ENCODE measurements at regions not wholly inside any gene's neighbourhood (a gene's known extent, or its start where the extent isn't known, plus 50 kb on each side); places are given as distances from the start of the nearest gene placed in this dataset.

- no peaks in the 10 kb centered on the region for H3K27me3 ChIP-seq
- H3K4me2 ChIP-seq = no peak overlapping the region
- H3K9ac ChIP-seq = no peak overlapping the region
- TF ChIP-seq Cebpa-rat (IDR thresholded peaks at IDR 0.05) = no peak
- no peak overlapping the region for H3K4me3 ChIP-seq
- no peaks in the 10 kb centered on the region for H4K20me1 ChIP-seq
- H3K27ac ChIP-seq = no peak overlapping the region
- no peaks in the 10 kb centered on the region for H3K36me3 ChIP-seq
- H3K4me1 ChIP-seq = peaks cover 5% of the 10 kb centered on the region; the same call in 1 of the 2 replicates
- no peaks in the 10 kb centered on the region for H3K9me3 ChIP-seq
Observed at GRCh38 chr6:12419631-12420272, 129.6 kb downstream of the EDN1 start.

GRCh38 chr6:12420626-12421025, 130.5 kb downstream of the EDN1 start:
- Histone ChIP-seq H3K4me3 (no peak overlapping the region), H3K9ac (no peak overlapping the region), H3K36me3 (no peaks in the 10 kb centered on the region), H3K27me3 (no peaks in the 10 kb centered on the region), H4K20me1 (no peaks in the 10 kb centered on the region), H3K4me2 (no peak overlapping the region), H3K4me1 (peaks cover 5% of the 10 kb centered on the region; the same call in 1 of the 2 replicates), H3K27ac (no peak overlapping the region), H3K9me3 (no peaks in the 10 kb centered on the region)
- TF ChIP-seq Cebpa-rat (IDR thresholded peaks at IDR 0.05) = no peak

- Histone ChIP-seq H3K9me3 (no peaks in the 10 kb centered on the region), H3K27me3 (no peaks in the 10 kb centered on the region), H3K27ac (no peak overlapping the region)
Observed at GRCh38 chr6:12421596-12421995, 131.4 kb downstream of the EDN1 start.

GRCh38 chr6:12422848-12423247, 132.7 kb downstream of the EDN1 start:
- Histone ChIP-seq H3K27me3 (no peaks in the 10 kb centered on the region), H4K20me1 (no peaks in the 10 kb centered on the region), H3K4me2 (no peak overlapping the region), H3K4me3 (no peak overlapping the region), H3K36me3 (no peaks in the 10 kb centered on the region), H3K4me1 (peaks cover 5% of the 10 kb centered on the region; the same call in 1 of the 2 replicates), H3K9me3 (no peaks in the 10 kb centered on the region), H3K9ac (no peak overlapping the region), H3K27ac (no peak overlapping the region)
- no peak for TF ChIP-seq Cebpa-rat (IDR thresholded peaks at IDR 0.05)

More at GRCh38 chr6:12421596-12421995, 131.4 kb downstream of the EDN1 start:
- Histone ChIP-seq H3K36me3 (no peaks in the 10 kb centered on the region), H3K9ac (no peak overlapping the region), H3K4me2 (peak overlapping the region; percentile 19; the same call in 1 of the 2 replicates), H3K4me1 (peaks cover 5% of the 10 kb centered on the region; the same call in 1 of the 2 replicates), H3K4me3 (no peak overlapping the region), H4K20me1 (no peaks in the 10 kb centered on the region)
- TF ChIP-seq Cebpa-rat (IDR thresholded peaks at IDR 0.05) = no peak

- Histone ChIP-seq H3K4me1 (peaks cover 5% of the 10 kb centered on the region; the same call in 1 of the 2 replicates), H3K36me3 (no peaks in the 10 kb centered on the region), H3K9ac (no peak overlapping the region), H3K27me3 (no peaks in the 10 kb centered on the region), H3K9me3 (no peaks in the 10 kb centered on the region), H3K4me2 (no peak overlapping the region), H4K20me1 (no peaks in the 10 kb centered on the region), H3K4me3 (no peak overlapping the region), H3K27ac (no peak overlapping the region)
- no peak for TF ChIP-seq Cebpa-rat (IDR thresholded peaks at IDR 0.05)
Observed at GRCh38 chr6:12423832-12424231, 133.7 kb downstream of the EDN1 start.

GRCh38 chr6:12426121-12426520, 136.0 kb downstream of the EDN1 start:
- H4K20me1 ChIP-seq = no peaks in the 10 kb centered on the region
- H3K4me3 ChIP-seq = no peak overlapping the region
- H3K36me3 ChIP-seq = no peaks in the 10 kb centered on the region
- no peak overlapping the region for H3K27ac ChIP-seq
- H3K4me1 ChIP-seq = peaks cover 5% of the 10 kb centered on the region; the same call in 1 of the 2 replicates
- H3K4me2 ChIP-seq = no peak overlapping the region
- H3K27me3 ChIP-seq = no peaks in the 10 kb centered on the region
- no peaks in the 10 kb centered on the region for H3K9me3 ChIP-seq
- no peak overlapping the region for H3K9ac ChIP-seq
- no peak for TF ChIP-seq Cebpa-rat (IDR thresholded peaks at IDR 0.05)

GRCh38 chr6:12431023-12431422, 140.9 kb downstream of the EDN1 start:
- no peak overlapping the region for H3K4me3 ChIP-seq
- H3K9me3 ChIP-seq = no peaks in the 10 kb centered on the region
- no peak overlapping the region for H3K27ac ChIP-seq
- no peaks in the 10 kb centered on the region for H4K20me1 ChIP-seq
- no peak overlapping the region for H3K4me2 ChIP-seq
- no peaks in the 10 kb centered on the region for H3K27me3 ChIP-seq
- no peak for TF ChIP-seq Cebpa-rat (IDR thresholded peaks at IDR 0.05)
- H3K36me3 ChIP-seq = no peaks in the 10 kb centered on the region
- H3K9ac ChIP-seq = no peak overlapping the region
- H3K4me1 ChIP-seq = peaks cover 1% of the 10 kb centered on the region; the same call in 1 of the 2 replicates

GRCh38 chr6:12436224-12436623, 146.1 kb downstream of the EDN1 start:
- no peaks in the 10 kb centered on the region for H4K20me1 ChIP-seq
- no peaks in the 10 kb centered on the region for H3K27me3 ChIP-seq
- H3K9ac ChIP-seq = no peak overlapping the region
- peaks cover 11% of the 10 kb centered on the region for H3K4me1 ChIP-seq
- H3K27ac ChIP-seq = no peak overlapping the region
- no peak for TF ChIP-seq Cebpa-rat (IDR thresholded peaks at IDR 0.05)
- H3K36me3 ChIP-seq = no peaks in the 10 kb centered on the region
- no peak overlapping the region for H3K4me3 ChIP-seq
- H3K4me2 ChIP-seq = 0 out of 2 replicates have a peak overlapping the region, but pooled peaks have one; percentile 22
- no peaks in the 10 kb centered on the region for H3K9me3 ChIP-seq

- Histone ChIP-seq H3K36me3 (no peaks in the 10 kb centered on the region), H3K27me3 (no peaks in the 10 kb centered on the region), H3K27ac (no peak overlapping the region)
Observed at GRCh38 chr6:12436683-12437082, 146.5 kb downstream of the EDN1 start.

GRCh38 chr6:12439296-12439695, 149.1 kb downstream of the EDN1 start:
- H3K9me3 ChIP-seq = no peaks in the 10 kb centered on the region
- no peaks in the 10 kb centered on the region for H4K20me1 ChIP-seq
- H3K4me2 ChIP-seq = no peak overlapping the region
- no peak overlapping the region for H3K4me3 ChIP-seq
- no peaks in the 10 kb centered on the region for H3K27me3 ChIP-seq
- H3K36me3 ChIP-seq = no peaks in the 10 kb centered on the region
- no peak overlapping the region for H3K9ac ChIP-seq
- peaks cover 11% of the 10 kb centered on the region for H3K4me1 ChIP-seq
- H3K27ac ChIP-seq = no peak overlapping the region
- TF ChIP-seq Cebpa-rat (IDR thresholded peaks at IDR 0.05) = no peak

More at GRCh38 chr6:12436683-12437082, 146.5 kb downstream of the EDN1 start:
- H3K4me2 ChIP-seq = no peak overlapping the region
- H3K4me1 ChIP-seq = peaks cover 11% of the 10 kb centered on the region
- no peak overlapping the region for H3K4me3 ChIP-seq
- H4K20me1 ChIP-seq = no peaks in the 10 kb centered on the region
- no peaks in the 10 kb centered on the region for H3K9me3 ChIP-seq
- TF ChIP-seq Cebpa-rat (IDR thresholded peaks at IDR 0.05) = no peak
- no peak overlapping the region for H3K9ac ChIP-seq

All from BLaER1 (cell line).